Activated CD8-positive, alpha-beta T cell treated with anti-CD3 and anti-CD28 coated beads for 36 hours (primary cell): ENCODE measurements at regions not wholly inside any gene's neighbourhood (a gene's known extent, or its start where the extent isn't known, plus 50 kb on each side); places are given as distances from the start of the nearest gene placed in this dataset.

Source experiments
- ATAC-seq: fragments of 200-7000 bp; cut with Tn5 transposase; one replicate; pipeline ENCODE4 v1.10.0; 2021; ENCODE audit warnings: mild to moderate bottlenecking, moderate library complexity
- CTCF ChIA-PET: fragments of 350-600 bp; sonication (Branson Sonifier 250); formaldehyde crosslinking; loops from one replicate; lab custom pipeline; 2021; ENCODE audit warnings: antibody characterized with exemption; lab: Charles Lee
- POLR2A ChIA-PET: fragments of 350-600 bp; sonication (Branson Sonifier 250); formaldehyde crosslinking; loops from one replicate; lab custom pipeline; 2021; ENCODE audit warnings: antibody characterized with exemption; lab: Charles Lee
- DNase-seq: peaks from one replicate; pipeline ENCODE4 v3.0.0-alpha.2; 2020
- H3K27ac Mint-ChIP-seq: one replicate; pipeline ENCODE4 v1.8.0; 2021; ENCODE audit warnings: mild to moderate bottlenecking, mixed read lengths
- H3K27me3 Mint-ChIP-seq: one replicate; pipeline ENCODE4 v1.8.0; 2021; ENCODE audit warnings: mixed read lengths
- H3K36me3 Mint-ChIP-seq: one replicate; pipeline ENCODE4 v1.8.0; 2021; ENCODE audit warnings: low read depth, mixed read lengths
- H3K4me1 Mint-ChIP-seq: one replicate; pipeline ENCODE4 v1.8.0; 2021; ENCODE audit warnings: low read depth, mixed read lengths
- H3K4me3 Mint-ChIP-seq: one replicate; pipeline ENCODE4 v1.8.0; 2021; ENCODE audit warnings: mild to moderate bottlenecking, moderate library complexity, mixed read lengths
- H3K9me3 Mint-ChIP-seq: one replicate; pipeline ENCODE4 v1.8.0; 2021; ENCODE audit warnings: mixed read lengths
- CTCF ChIP-seq: fragments of 200-600 bp; IDR thresholded peaks from one replicate; pipeline ENCODE4 v1.8.0; 2022; ENCODE audit warnings: antibody characterized with exemption, mild to moderate bottlenecking
- intact Hi-C: fragments of 100-400 bp; cut with micrococcal nuclease; formaldehyde crosslinking; loops from one replicate; pipeline ENCODE4 v1.10.0; 2022

- Mint-ChIP-seq H3K27ac (no peak overlapping the region), H3K27me3 (no peaks in the 10 kb centered on the region), H3K4me1 (no peaks in the 10 kb centered on the region), H3K9me3 (no peaks in the 10 kb centered on the region), H3K36me3 (no peaks in the 10 kb centered on the region), H3K4me3 (no peak overlapping the region)
- ATAC-seq (no peak), DNase-seq (no peak)
- CTCF ChIA-PET, result no interaction called here
- intact Hi-C loops, result no loop called here
- POLR2A ChIA-PET, result no interaction called here
- no peak for TF ChIP-seq CTCF
Observed at GRCh38 chr4:163911891-163912290, 417.4 kb downstream of the TMA16 start.

- Mint-ChIP-seq H3K36me3 (no peaks in the 10 kb centered on the region), H3K4me1 (no peaks in the 10 kb centered on the region), H3K9me3 (no peaks in the 10 kb centered on the region), H3K4me3 (no peak overlapping the region), H3K27ac (no peak overlapping the region), H3K27me3 (no peaks in the 10 kb centered on the region)
- no peak for ATAC-seq
- ChIA-PET POLR2A (no interaction called here), CTCF (no interaction called here)
- intact Hi-C loops, result no loop called here
- no peak for DNase-seq
- TF ChIP-seq CTCF, result no peak
Observed at GRCh38 chr4:163913571-163913970, 419.1 kb downstream of the TMA16 start.

GRCh38 chr4:163915896-163916295 is 421.4 kb downstream of the TMA16 start:
- H3K36me3 Mint-ChIP-seq, result no peaks in the 10 kb centered on the region
- CTCF ChIA-PET, result no interaction called here
- no peaks in the 10 kb centered on the region for H3K9me3 Mint-ChIP-seq
- H3K4me1 Mint-ChIP-seq, result no peaks in the 10 kb centered on the region
- no peak for DNase-seq
- intact Hi-C loops, result no loop called here
- POLR2A ChIA-PET, result no interaction called here
- no peak overlapping the region for H3K4me3 Mint-ChIP-seq
- TF ChIP-seq CTCF, result no peak
- H3K27me3 Mint-ChIP-seq, result no peaks in the 10 kb centered on the region
- H3K27ac Mint-ChIP-seq, result no peak overlapping the region
- no peak for ATAC-seq

GRCh38 chr4:163920426-163920825 is 425.9 kb downstream of the TMA16 start:
- H3K4me1 Mint-ChIP-seq, result no peaks in the 10 kb centered on the region
- no peak overlapping the region for H3K27ac Mint-ChIP-seq
- DNase-seq (no peak), ATAC-seq (no peak)
- no peaks in the 10 kb centered on the region for H3K27me3 Mint-ChIP-seq
- TF ChIP-seq CTCF, result no peak
- POLR2A ChIA-PET, result no interaction called here
- H3K9me3 Mint-ChIP-seq, result no peaks in the 10 kb centered on the region
- H3K4me3 Mint-ChIP-seq, result no peak overlapping the region
- intact Hi-C loops, result no loop called here
- no peaks in the 10 kb centered on the region for H3K36me3 Mint-ChIP-seq
- CTCF ChIA-PET, result no interaction called here

- CTCF ChIA-PET, result no interaction called here
- H3K27me3 Mint-ChIP-seq, result no peaks in the 10 kb centered on the region
- no peak for ATAC-seq
Observed at GRCh38 chr4:163922302-163922701, 427.8 kb downstream of the TMA16 start.

More at GRCh38 chr4:163922302-163922701, 427.8 kb downstream of the TMA16 start:
- TF ChIP-seq CTCF, result no peak
- POLR2A ChIA-PET, result no interaction called here
- H3K9me3 Mint-ChIP-seq, result no peaks in the 10 kb centered on the region
- no peak overlapping the region for H3K27ac Mint-ChIP-seq
- no peaks in the 10 kb centered on the region for H3K4me1 Mint-ChIP-seq
- DNase-seq, result no peak
- intact Hi-C loops, result no loop called here
- H3K36me3 Mint-ChIP-seq, result no peaks in the 10 kb centered on the region
- H3K4me3 Mint-ChIP-seq, result no peak overlapping the region
